Left hindlimb (tissue), 1 donor: ENCODE measurements at regions not wholly inside any gene's neighbourhood (a gene's known extent, or its start where the extent isn't known, plus 50 kb on each side); places are given as distances from the start of the nearest gene placed in this dataset.

Experiments
- DNase-seq: peaks from one replicate; pipeline ENCODE4 v3.0.0-alpha.2; 2018

GRCh38 chr1:193340331-193340730 is 153.9 kb upstream of the B3GALT2 start:
- no peak for DNase-seq

GRCh38 chr1:193339401-193339800 is 153.0 kb upstream of the B3GALT2 start:
- DNase-seq, result no peak

- DNase-seq, result no peak
Measured at GRCh38 chr1:193338194-193338593, 151.8 kb upstream of the B3GALT2 start.

DNA sequence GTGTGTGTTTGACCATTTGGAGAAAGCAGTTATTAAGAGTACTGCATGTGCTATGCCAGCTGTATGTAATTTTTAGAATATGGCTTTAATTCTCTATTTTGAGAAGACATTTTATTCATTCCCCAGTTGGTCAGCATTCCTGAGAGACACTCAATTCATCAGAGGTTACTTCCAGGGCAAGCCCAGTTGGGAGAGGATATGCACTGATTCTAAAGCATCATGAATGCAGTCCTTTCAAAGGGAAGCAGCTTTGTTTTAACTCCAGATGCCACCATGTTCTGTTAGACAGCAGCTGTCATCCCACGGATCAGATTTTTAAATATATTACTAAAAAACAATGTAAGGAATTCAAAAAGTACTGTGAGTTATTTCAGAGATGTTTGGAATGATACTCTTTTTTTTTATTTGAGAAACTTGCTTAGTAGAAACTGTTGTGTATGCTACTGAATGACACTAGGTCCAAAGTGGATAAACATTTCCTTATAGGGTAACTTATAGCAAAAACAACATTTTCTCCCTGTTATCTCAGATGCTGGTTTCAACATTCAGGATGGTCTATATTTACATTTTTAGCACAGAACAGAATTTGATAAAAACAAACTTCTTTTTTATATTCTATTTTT is 149.5 kb upstream of the B3GALT2 start:
- no peak for DNase-seq

GRCh38 chr1:193333166-193333565 is 146.8 kb upstream of the B3GALT2 start:
- DNase-seq, result no peak

- no peak for DNase-seq
Measured at GRCh38 chr1:193326296-193326695, 139.9 kb upstream of the B3GALT2 start.

- no peak for DNase-seq
Measured at GRCh38 chr1:193325771-193326170, 139.4 kb upstream of the B3GALT2 start.

- DNase-seq, result no peak
Measured at GRCh38 chr1:193325042-193325441, 138.6 kb upstream of the B3GALT2 start.

DNA sequence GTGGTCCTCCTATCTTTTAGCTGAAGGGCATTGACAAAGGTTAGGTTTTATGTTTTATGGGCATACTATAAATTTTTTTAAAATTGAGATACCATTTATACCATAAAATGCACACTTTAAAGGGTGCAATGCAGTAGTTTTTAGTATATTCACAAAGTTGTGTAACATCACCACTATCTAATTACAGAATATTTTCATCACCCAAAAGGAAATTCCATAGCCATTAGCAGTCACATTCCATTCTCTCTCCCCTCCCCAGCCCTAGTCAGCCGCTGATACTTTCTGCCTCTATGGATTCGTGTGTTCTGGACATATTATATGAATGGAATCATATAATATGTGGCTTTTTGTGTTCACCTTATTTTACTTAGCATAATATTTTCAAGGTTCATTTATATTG is 135.8 kb upstream of the B3GALT2 start:
- DNase-seq, result no peak

DNA sequence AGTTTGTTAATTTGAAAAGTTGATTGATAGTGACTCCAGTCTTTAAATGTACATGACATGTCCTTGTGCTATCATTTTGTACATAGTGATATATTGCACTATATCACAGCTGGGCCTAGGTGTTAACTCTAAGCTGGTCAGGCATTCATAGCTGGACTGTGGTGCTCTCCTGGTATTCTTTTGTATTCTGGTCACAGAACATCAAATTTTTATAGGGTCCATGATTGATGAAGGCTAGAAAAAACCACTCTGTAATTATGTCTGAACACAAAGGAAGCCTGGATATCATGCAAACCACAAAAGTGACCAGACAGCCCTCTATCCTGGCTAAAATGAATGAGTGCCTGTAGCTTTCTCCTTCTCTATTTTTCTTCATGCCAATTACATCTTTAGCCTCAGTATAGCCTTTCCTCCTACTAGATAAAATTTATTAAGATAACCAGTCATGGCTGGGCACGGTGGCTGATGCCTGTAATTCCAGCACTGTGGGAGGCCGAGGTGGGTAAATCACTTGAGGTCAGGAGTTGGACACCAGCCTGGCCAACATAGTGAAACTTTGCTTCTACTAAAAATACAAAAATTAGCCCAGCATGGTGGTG is 134.9 kb upstream of the B3GALT2 start:
- DNase-seq, result no peak

DNA sequence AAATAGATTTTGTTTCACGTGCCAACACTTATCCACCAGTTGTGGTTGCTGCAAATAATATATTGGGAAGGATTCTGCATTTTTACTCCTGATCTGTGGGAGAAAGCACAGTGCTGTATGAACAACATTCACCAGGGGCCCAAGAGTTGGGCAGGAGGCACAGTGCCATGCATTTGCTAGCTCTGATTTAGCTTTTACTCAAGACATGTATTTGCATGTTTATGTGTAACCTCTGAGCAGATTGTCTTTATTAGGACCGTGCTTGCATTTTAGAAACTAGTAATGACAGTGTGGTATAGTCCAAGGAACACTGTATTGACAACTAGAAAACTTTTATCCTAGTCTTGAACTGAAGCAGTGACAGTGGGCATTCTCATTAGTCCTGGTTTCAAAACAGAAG is 133.9 kb upstream of the B3GALT2 start:
- DNase-seq, result no peak

GRCh38 chr1:193318347-193318746 is 131.9 kb upstream of the B3GALT2 start:
- no peak for DNase-seq

- no peak for DNase-seq
Measured at GRCh38 chr1:193313354-193314140, 127.1 kb upstream of the B3GALT2 start.

DNA sequence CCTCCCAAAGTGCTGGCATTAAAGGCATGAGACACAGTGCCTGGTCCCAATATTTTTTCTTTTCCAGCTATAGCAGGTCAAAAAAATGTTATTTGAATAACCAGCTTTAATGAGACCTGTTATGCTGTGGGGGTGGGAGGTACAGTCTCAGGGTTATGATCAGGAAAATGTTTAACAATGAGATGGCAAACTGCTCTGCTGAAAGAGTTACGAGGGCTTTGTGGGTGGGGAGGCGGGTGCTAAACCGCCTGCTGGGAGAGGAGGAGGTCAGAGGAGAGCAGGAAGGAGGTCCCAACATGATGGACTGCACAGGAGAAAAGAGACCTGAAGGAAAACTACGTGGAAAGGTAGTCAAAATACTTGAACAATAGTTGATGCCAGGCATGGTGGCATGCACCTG is 126.0 kb upstream of the B3GALT2 start:
- DNase-seq, result no peak

GRCh38 chr1:193311226-193311948 is 125.0 kb upstream of the B3GALT2 start:
- no peak for DNase-seq

GRCh38 chr1:193310564-193310963 is 124.2 kb upstream of the B3GALT2 start:
- no peak for DNase-seq

- no peak for DNase-seq
Measured at GRCh38 chr1:193309936-193310475, 123.6 kb upstream of the B3GALT2 start.

GRCh38 chr1:193308438-193308837 is 122.0 kb upstream of the B3GALT2 start:
- no peak for DNase-seq

GRCh38 chr1:193306430-193306829 is 120.0 kb upstream of the B3GALT2 start:
- no peak for DNase-seq
